ENCODE measurements at regions not wholly inside any gene's neighbourhood (a gene's known extent, or its start where the extent isn't known, plus 50 kb on each side); places are given as distances from the start of the nearest gene placed in this dataset.
"Not testable (repeated sequence)": the region's sequence is repeated elsewhere in the genome, so short reads cannot be mapped to it uniquely, and the experiment has no call there.

DNA sequence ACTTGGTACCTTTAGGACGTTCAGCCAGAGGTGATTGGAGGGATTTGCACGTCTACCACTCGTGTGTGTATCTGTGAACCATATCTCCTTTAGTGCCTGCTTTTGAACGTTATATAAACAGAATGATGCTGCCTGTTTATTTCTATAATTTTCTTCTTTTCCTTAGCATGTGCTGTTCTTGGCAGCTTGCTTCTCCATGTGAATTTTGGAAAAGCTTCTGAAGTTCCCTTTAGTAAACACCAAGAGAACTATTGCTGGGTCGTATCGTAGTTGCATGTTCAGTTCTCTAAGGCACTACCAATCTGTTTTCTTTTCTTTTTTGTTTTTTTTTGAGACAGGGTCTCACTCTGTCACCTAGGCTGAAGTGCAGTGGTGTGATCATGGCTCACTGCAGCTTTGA lies 73.8 kb upstream of the FANCC start:
- H3K4me1 Mint-ChIP-seq (ENCODE audit: low read depth); H3K27me3 Mint-ChIP-seq (ENCODE audit: low read depth); H3K9me3 Mint-ChIP-seq (ENCODE audit: low read depth); H3K4me3 Mint-ChIP-seq (ENCODE audit: unreplicated experiment); H3K27ac Mint-ChIP-seq (ENCODE audit: unreplicated experiment); DNase-seq (ENCODE audit: low spot score); H3K36me3 Mint-ChIP-seq (ENCODE audit: low read depth): not testable (repeated sequence)

DNA sequence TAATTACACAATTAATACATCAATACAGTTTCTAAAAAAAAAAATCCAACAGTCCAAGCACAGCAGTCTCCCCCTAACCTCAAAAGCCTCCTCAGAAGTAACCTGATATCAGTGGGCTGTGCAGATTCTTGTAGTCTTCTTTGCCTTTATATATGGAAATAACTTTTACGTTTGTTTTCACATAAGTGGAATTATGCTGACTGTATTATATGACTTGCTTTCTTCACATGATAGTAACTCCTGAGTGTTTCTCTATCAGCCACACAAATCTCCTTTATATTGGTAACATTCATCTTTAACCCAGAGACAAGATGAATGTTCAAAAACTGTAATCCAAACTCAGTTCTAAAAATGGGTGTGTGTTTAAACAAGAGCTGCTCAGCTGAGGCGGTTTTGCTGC lies 71.9 kb upstream of the FANCC start:
- H3K36me3 Mint-ChIP-seq (ENCODE audit: low read depth) = peaks cover 1% of the 10 kb centered on the region
- DNase-seq (ENCODE audit: low spot score) = no peak
- no peak overlapping the region for H3K27ac Mint-ChIP-seq (ENCODE audit: unreplicated experiment)
- no peaks in the 10 kb centered on the region for H3K27me3 Mint-ChIP-seq (ENCODE audit: low read depth)
- H3K4me3 Mint-ChIP-seq (ENCODE audit: unreplicated experiment) = no peak overlapping the region
- TF ChIP-seq CTCF (IDR thresholded peaks at IDR 0.05) = no peak
- H3K9me3 Mint-ChIP-seq (ENCODE audit: low read depth) = no peaks in the 10 kb centered on the region
- no peaks in the 10 kb centered on the region for H3K4me1 Mint-ChIP-seq (ENCODE audit: low read depth)

- peaks cover 2% of the 10 kb centered on the region for H3K4me1 Mint-ChIP-seq (ENCODE audit: low read depth)
- no peak for TF ChIP-seq CTCF (IDR thresholded peaks at IDR 0.05)
- no peak for DNase-seq (ENCODE audit: low spot score)
- H3K4me3 Mint-ChIP-seq (ENCODE audit: unreplicated experiment) = no peak overlapping the region
- no peaks in the 10 kb centered on the region for H3K27me3 Mint-ChIP-seq (ENCODE audit: low read depth)
- H3K27ac Mint-ChIP-seq (ENCODE audit: unreplicated experiment) = no peak overlapping the region
- peaks cover 1% of the 10 kb centered on the region for H3K36me3 Mint-ChIP-seq (ENCODE audit: low read depth)
- no peaks in the 10 kb centered on the region for H3K9me3 Mint-ChIP-seq (ENCODE audit: low read depth)
These were observed 69.3 kb upstream of the FANCC start for GRCh38 chr9:95386843-95387242.

DNA sequence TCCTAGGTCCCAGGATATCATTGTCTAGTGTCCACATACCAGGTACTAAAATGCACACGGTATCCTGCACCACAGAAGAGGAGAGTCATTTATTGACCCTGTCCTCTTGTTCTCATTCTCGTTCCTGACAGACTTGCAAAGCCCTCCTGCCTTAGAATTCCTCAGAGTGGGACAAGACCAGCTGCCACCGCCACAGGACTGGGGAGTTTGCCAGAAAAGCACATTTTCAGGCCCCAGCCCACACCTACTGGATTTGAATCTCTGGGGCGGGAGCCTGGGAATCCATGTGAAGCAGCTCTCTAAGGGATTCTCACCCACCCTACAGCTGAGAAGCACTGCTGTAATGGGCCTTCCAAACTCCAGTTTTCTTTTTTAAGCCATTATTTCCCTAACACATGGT lies 68.0 kb upstream of the FANCC start:
- Mint-ChIP-seq H3K27ac (ENCODE audit: unreplicated experiment) (no peak overlapping the region), H3K4me1 (ENCODE audit: low read depth) (peaks cover 12% of the 10 kb centered on the region), H3K27me3 (ENCODE audit: low read depth) (no peaks in the 10 kb centered on the region), H3K9me3 (ENCODE audit: low read depth) (no peaks in the 10 kb centered on the region), H3K36me3 (ENCODE audit: low read depth) (peaks cover 1% of the 10 kb centered on the region), H3K4me3 (ENCODE audit: unreplicated experiment) (no peak overlapping the region)
- no peak for DNase-seq (ENCODE audit: low spot score)
- TF ChIP-seq CTCF (IDR thresholded peaks at IDR 0.05) = no peak

DNA sequence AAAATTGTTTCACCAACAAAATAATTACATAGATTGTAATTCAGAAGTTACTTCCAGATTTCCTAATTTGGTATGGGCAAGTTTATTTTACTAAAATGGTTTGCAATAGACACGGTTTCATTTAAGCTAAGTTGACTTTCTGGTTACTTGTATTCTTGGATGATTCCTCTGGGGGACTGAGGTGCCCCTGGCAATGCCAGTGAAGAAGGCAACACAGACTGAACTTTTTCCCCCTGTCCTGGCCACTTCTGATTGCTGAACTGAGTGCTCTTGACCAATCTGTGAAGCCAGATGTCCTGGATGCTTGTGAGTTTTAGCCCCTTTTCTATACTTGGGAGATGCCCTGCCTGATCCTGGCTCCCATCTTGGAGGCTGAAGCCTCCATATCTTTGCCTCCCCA lies 66.3 kb upstream of the FANCC start:
- no peaks in the 10 kb centered on the region for H3K27me3 Mint-ChIP-seq (ENCODE audit: low read depth)
- no peaks in the 10 kb centered on the region for H3K9me3 Mint-ChIP-seq (ENCODE audit: low read depth)
- DNase-seq (ENCODE audit: low spot score) = no peak
- peaks cover 12% of the 10 kb centered on the region for H3K4me1 Mint-ChIP-seq (ENCODE audit: low read depth)
- no peaks in the 10 kb centered on the region for H3K36me3 Mint-ChIP-seq (ENCODE audit: low read depth)
- TF ChIP-seq CTCF (IDR thresholded peaks at IDR 0.05) = no peak
- no peak overlapping the region for H3K4me3 Mint-ChIP-seq (ENCODE audit: unreplicated experiment)
- H3K27ac Mint-ChIP-seq (ENCODE audit: unreplicated experiment) = no peak overlapping the region

DNA sequence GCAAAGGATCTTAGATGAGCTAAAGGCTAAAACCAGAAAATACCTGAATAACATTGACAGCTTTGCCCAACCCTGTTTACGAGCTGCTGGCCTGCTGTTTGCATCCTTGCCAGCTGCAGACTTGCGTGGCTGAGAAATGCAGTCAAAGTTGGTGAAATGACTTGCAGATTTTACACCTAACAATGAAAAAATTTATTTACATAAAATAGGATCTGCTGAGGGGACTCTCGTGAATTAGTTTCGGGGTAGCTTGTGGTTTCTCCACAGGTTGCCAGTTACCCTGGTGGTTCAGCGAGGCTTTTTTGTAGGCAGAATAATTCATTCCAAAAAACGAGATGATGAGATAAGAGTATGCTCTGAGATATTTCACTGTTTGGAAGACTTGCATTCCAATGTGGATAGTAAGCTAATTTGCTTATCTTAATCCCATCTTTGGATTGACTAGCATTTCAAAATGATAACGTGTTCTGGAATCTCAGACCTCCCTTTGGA lies 65.7 kb upstream of the FANCC start:
- no peaks in the 10 kb centered on the region for H3K36me3 Mint-ChIP-seq (ENCODE audit: low read depth)
- H3K4me3 Mint-ChIP-seq (ENCODE audit: unreplicated experiment) = no peak overlapping the region
- H3K4me1 Mint-ChIP-seq (ENCODE audit: low read depth) = peaks cover 12% of the 10 kb centered on the region
- DNase-seq (ENCODE audit: low spot score) = no peak
- no peak for TF ChIP-seq CTCF (IDR thresholded peaks at IDR 0.05)
- H3K9me3 Mint-ChIP-seq (ENCODE audit: low read depth) = no peaks in the 10 kb centered on the region
- H3K27ac Mint-ChIP-seq (ENCODE audit: unreplicated experiment) = no peak overlapping the region
- no peaks in the 10 kb centered on the region for H3K27me3 Mint-ChIP-seq (ENCODE audit: low read depth)

Data from chondrocyte (in vitro differentiated cells).